Smooth muscle cell of the brain vasculature (primary cell): ENCODE measurements at regions not wholly inside any gene's neighbourhood (a gene's known extent, or its start where the extent isn't known, plus 50 kb on each side); places are given as distances from the start of the nearest gene placed in this dataset.

Source experiments
- DNase-seq: peaks from one replicate; pipeline ENCODE4 v3.0.0-alpha.2; 2012; ENCODE audit warnings: low read depth, low spot score

DNA sequence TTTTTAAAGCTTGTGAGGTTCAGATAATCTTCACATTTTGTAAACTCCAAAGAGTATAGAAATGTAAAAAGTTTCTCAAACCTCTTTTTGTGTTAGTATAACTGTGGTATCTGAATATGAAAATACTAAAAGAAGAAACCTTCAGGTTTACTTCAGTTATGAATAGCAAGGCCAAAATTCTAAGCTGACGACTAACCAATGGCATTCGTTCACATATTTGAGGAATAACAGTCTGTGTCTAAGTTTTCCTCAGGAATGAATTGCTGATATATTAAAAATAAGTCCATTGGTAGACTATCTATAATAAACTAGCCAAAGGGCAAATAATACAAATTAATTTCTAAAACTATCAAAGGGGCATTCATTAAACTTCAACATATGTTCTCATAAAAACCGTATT is 206.0 kb downstream of the CXCL12 start:
- no peak for DNase-seq

DNA sequence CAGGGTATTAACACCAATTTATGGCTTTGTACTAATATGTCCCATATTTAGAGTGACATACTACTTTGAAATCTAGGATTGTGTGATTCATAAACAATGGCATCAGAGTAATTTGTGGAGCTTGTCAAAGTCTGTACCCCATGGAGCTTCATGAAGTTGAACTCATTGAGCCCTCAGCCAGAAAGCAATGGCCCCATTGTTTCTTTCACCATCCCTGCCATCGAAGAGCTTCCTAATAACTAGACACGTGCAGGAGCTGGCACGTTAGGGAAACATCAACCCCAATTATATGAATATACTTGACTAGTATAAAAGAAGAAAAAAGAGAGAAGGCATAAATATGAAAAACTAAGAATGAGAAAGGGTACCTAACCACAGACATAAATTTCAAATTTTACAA is 206.6 kb downstream of the CXCL12 start:
- no peak for DNase-seq

DNA sequence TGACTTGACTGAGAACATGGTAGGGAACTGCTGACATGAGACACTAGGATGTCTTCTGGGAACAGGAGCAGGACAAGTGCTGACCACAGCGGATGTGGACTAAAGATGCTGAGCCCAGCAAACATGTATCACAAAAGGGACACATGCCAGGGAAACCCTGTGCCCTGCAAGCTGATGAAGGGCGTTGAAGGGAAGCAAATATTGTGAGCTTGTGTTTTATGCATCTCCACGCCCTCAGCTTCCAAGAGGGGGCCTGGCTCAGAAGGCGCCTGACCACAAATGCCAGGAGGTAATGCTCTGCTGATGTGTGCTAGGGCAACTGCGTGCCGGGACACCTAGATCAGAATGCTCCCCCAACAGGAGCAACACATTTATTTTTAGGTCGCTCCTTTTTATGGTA is 207.3 kb downstream of the CXCL12 start:
- no peak for DNase-seq

DNA sequence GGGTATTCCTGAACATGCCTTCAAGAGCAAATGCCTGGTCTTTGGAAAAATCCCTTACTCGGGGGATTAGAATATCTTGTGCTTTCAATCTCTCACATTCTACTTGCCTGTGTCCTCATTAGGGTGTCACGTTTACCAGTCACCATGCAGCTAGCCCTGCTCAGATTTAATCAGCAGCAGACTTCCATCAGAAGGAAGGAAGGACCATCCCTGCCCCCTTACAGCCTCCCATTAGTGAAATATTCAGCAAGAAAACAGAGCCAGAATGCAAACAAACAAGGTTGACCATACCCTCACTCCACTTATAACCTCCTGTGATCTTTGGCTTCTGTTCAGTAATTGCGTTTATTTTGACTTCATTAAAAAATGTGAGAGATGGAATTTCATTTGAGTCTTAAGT is 208.6 kb downstream of the CXCL12 start:
- no peak for DNase-seq

DNA sequence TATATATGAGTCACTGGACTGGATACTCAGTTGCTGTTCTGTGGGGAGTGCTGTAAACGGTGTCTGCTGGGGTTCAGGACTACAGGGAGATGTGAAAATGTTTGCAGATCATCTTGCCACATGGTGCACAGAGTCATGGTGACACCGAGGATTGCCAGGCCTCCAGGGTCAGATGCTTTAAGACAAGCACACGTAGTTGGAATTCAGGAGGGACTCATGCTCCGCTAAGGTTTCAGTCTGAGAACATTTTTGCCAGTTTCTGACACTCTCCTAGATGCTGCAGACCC is 211.3 kb downstream of the CXCL12 start:
- no peak for DNase-seq

DNA sequence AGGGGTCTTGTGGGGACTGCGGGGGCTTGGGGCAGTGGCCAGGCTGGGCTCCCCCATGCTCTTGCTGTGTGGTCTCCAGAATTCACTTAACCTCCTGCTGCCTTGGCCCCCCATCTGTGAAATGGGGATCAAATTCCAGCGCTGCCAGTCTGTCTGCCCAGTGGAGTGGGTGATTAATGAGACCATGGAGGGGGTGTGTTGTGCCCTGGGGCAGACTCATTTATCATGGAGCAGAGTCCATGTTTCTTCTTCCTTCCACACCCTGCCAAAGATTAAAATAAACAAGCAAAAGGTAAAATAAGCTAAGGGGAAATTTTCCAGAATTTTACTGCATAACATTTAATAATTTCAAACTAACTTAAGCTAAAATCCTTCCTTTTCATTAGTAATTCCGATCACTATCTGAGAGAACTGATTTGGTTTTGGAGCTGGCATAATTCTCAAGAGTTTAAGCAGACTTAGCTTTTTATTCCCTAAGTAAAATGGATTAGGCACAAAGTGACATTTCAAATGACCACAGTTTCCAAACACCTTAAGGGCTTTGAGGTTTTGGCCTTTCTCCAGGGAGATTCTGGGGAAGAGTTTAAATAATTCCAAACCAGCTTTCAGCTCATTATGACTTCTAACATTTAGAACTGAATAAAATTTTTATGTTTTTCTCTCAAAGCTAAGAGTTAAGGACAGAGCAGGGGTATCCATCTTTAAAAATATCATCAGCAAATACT is 211.9 kb downstream of the CXCL12 start:
- no peak for DNase-seq

DNA sequence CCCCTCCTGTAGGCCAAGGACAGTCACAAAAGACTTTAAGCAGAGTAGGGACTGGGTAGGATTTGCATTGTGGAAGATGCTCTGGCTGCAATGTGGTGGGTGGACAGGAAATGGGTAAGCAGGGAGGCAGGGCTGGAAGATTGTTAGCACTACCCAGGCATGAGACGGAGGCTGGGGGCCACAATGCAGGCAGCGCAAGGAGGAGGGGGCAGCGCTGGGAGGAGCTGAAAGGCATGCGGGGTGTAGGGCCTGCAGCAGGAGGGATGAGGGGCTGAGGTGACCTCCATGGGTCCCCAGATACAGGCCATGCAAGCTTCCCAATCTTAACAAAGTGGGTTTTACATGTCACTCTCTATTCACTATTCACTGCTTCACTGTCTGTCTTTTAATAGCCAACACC is 213.1 kb downstream of the CXCL12 start:
- no peak for DNase-seq

DNA sequence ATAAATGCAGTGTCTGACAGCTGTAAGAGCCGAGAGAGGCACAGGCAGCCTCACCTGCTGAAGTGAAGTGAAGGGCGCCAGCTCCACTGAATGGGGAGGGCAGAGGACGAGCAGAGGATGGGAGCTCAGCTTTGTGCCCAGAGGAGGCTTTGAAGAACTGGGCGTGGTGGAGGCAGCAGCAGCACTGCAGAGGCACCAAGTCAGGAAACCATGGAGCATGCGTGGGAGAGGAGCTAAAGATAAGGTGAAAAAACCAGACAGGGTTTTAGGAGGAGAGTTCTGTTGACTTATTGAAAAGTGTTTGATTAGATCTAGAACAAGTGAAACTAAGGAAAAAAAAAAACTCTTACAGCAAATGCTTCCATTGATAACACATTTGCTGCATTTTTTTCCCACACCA is 216.4 kb downstream of the CXCL12 start:
- DNase-seq: no peak

DNA sequence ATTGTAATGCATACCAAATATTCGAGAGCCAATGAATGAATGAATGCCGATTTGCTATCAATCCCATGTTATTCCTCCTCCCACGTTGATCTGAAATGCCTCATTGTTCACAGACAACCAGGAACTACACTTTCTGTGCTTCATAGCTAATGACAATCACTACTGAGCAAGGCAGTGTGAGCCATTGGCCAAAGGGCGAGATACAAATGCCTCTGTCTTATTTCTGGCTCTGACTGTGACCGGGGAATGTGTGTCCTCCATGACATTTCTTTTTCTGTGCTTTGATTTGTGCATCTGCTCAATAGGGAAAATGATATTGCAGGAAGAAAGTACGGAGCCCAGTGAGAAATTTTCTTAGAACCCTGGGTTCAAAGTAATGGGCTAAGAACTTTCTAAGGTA is 217.1 kb downstream of the CXCL12 start:
- DNase-seq: no peak

DNA sequence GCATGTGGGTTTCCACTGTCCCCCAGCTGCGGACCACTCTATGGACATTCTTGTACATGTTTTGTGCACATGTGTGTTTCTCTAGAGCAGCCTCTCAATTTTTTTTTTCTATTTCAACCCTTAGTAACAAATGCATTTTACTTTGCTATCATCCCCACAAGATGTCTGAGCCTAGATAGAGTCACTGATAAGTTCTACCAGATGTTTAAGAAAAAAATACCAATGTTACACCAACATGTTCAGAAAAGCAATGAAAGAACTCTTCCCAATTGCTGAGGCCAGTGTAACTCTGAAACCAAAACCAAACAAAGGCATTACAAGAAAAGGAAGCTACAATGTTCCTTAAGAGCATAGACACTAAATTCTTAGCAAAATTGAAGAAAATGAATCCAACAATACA is 218.5 kb downstream of the CXCL12 start:
- DNase-seq: no peak

DNA sequence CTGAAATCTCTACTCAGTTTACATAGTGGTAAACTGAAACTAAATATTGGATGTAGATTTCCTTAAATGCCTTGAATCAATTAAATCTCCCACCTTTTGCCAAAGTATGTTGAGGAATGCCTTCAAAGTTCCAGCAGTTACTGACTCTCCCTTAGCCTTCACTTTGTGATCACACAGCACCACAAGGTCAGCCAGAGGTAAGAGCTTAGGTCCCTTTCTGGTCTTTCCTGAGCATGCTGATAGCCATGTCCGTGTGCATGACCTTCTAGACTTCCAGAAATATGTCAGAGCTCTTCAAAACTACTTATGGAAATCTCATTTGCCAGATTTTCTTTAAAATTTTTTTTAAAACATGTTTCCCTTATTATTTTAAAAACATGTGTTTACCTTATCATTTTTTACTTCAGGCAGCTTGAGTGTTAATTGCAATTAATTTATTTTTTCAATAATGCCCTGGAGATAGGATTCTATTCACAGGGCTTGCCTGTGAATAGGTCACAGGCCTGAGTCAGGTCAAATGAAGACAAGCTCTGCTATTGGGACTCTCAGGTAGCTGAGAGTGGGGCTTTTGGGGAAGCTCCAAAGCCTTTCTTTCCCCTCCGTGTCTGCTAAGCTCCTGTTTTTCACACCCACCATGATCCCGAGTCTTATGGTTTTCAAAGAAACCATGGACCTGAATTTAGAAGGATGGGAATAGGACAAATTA is 220.5 kb downstream of the CXCL12 start:
- DNase-seq: no peak

DNA sequence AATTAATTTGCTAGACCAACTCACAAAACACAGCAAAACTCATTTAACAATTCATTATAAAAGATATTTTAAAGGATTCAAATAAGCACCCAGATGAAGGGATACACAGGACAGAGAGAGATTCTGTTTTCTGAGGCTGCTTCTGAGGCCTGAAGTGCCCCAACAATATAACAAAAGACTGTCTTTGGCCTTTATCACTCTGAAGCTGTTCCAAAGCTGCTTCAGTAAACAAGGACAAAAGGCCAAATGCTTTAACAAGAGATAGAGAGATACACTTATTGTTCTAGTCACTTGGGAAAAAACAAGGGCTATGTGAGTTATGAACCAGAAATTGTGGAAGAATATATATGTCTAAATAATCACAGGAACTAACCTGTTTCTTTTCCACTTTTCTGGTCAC is 223.7 kb downstream of the CXCL12 start:
- DNase-seq: no peak

DNA sequence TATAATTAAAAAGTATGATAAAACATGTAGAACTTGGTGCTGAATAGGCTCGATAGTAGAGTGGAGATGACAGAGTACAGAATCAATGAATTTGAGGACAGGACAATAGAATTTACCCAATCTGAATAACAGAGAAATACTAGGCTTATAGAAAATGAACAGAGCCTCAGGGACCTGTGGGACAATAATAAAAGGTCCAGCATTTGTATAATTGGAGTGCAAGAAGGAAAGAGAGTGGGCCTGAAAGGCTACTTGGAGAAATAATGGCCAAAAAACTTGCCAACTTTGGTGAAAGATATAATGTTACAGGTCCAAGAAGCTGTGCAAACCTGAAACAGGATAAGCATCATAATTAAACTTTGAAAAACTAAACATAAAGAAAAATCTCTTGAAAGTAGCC is 227.3 kb downstream of the CXCL12 start:
- DNase-seq: no peak

DNA sequence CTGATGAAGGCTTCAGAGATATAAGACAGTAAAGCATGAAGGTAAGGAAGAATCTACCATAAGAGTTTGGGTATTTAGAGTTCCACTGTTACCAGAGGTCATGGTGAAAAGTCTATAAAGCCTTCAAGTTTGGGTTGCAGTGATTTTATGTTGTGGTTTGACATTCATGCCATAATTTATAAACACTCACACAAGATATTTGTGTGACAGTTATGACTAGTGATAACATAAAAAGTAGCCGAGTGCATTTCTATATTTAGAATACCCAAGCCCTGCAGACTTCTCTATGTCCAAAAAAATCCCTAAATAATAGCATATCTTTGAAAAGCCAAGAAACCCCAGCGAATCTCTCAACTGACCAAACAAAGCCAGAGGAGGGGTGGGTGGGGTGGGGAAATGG is 229.9 kb downstream of the CXCL12 start:
- DNase-seq: no peak

DNA sequence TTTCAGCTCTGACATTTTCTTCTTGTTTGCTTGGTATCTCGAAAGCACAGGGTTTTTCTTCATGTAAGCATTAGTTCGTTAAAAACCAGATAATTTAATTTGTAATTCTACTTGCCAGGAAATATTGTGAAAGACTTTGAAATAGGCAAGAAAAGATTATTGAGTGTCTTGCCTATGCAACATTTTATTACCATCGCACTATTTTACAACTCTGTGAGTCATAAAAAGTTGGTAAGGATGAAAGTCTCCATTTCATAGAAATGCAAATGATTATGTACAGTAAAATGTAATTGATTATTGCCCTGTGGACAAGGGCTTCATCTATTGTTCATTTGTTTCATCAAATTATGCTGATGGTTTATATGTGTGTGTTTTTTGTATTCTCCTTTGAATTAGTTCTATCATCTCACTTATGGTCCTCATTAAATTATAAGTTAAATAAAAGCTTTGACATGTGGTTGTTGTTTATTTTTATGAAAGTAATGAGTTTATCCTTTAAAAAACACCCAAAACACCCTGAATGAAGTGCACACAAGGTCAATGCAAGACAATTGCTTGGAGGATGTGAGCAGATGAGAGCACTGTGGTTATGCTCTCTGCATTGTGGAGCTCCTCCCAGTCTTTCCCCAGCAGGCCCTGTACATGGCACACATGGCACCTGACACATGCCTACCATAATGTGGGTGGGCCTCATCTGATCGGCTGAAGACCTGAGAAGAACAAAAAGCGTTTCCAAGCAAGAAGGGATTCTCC is 230.8 kb downstream of the CXCL12 start:
- DNase-seq: no peak

DNA sequence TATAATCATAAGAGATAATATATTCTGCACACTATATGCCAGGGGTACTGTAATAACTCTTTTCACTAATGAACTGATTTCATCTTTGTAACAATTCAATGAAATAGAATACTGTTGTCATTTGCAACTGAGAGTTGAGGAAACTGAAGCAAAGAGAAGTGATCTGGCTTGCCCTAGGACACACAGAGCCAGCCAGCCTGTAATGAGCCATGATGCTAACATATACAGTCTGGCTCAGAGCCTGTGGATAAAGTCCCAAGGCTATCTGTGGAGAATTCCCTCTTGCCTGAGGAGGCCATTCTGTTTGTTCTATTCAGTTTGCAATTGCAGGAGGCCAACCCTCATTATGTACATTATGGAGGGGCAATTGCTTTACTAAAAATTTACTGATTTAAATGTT is 241.3 kb downstream of the CXCL12 start:
- DNase-seq: no peak

DNA sequence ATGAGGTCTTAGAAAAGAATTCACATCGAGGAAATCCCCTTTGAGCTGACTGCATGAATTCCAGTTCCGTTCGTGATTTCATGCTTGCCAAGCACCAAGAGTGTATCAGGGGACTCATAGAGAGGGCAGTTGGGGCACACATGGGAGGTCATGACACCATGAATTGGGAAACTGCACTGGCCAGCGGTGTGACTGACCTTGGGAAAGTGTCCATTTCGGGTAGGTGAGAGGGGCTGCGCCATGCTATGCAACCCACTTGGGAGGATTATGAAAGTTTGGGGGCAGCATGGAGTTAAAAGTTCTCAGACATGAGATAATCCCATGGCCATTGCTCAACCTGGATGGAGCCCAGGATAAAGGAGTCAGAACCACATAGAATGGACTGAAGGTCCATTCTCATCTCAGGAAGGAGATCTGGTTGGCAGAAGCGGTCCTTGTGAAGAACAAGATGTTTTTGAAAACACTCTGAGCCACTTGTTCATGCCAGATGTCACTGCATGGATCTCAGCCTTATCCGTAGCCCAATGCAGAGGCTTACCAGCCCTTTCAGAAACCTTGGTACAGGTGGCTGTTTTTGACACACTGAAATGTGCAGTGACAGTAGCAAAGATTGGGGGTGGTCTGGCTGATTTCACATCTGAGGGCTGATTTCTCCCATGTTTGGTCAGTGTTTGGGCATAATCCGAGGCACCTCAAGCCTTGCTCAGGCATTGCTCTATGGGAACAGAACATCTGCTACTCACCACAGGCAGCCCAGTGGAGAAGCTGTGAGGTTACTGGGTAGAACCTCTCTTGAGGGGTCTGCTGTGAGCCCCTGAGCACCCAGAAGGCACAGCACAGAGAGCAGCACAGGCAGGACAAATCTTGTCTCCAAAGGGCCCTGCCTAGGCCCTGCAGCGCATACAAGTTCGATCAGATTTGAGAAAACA is 252.3 kb downstream of the CXCL12 start:
- DNase-seq: no peak

DNA sequence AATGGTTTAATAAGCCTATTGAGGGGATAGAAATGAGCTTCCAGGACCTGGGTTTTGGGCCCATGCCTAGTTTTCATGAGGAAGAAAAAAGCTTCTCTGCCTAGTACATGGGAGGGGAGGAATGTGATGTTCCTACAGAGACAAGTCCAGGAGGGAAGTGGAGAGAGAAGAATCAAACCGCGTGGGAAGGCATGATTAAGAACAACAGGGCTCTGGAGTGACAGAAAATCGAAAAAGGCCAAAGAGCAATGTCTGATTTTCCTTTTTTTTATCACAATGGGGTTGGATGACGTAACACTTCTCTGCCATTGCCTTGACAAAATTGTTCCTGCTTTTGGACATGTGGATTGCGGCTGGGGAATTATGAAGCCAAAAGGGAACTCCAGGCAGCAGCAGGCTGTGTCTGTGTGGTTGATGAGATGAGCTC is 258.6 kb downstream of the CXCL12 start:
- DNase-seq: no peak

DNA sequence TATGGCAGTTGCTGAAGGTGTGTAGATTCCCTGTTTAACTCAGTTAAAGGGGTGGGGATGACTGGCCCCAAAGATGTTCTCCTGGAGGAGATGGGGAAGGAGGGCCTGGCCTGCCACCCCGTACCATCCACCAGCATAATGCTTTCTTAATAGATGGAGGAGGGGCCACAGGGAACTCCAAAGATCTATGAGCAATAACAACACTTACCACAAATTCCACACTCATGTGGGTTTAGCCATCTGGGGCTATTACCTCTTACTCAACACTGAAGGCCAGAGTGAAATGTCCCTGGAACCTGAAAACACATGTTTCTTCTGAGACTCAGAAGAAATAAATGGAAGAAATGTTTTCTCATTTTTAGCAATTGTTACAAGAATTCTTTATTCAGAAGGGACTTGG is 259.0 kb downstream of the CXCL12 start:
- no peak for DNase-seq

DNA sequence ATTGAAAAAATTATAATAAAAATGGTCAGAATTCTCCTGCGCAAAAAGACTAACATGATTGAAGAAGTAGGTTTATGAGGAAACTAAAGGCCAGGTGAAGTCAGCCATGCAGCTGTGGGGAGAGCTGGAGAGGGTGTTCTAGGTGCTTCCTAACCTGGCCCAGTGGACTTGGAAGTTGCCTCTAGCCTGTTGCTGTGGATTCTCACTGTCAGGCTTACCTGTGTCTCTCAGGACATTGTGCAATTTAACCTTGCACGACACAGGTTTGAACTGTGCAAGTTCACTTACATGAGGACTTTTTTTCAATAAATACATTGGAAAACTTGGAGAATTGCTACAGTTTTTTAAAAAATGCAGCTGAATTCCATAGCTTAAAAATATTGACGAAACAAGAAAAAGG is 266.4 kb downstream of the CXCL12 start:
- DNase-seq: no peak

DNA sequence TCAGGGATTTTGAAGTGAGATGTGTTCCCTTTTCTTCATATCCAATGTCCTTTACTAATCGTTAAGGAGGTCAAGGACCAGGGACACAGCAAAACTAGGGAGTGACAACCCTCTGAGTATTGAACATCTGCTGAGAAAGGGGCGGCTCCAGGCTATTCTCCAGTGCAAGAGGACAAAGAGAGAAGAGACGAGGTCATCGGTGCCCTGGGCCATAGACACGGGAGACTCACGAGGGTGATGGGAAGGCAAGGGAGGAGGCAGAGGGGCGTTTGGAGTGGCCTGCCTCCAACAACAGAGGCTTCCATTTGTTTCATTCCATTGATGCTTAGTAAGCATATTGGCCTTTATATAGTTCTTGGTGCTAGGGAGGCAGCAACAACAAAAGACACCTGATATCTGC is 268.4 kb downstream of the CXCL12 start:
- DNase-seq: no peak

DNA sequence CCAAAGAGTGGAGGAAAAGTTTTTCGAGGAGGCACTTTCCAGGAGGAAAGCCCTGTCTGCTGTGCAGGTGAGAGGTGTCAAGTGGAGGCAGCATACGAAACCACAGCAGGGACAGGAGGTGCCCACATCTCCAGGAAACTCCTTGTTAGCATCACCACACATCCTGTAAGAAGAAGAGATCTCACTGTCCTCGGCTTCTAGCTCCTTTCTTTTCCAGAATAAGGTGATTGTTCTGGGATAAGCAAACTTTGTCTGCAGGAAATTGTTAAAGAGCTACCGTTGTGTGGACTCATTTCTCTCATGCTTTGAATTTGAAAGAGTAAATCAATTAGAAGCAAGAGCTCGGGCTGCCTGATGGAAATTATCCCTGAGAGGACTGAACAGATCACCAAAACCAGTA is 269.4 kb downstream of the CXCL12 start:
- no peak for DNase-seq
